ENCODE measurements at regions not wholly inside any gene's neighbourhood (a gene's known extent, or its start where the extent isn't known, plus 50 kb on each side); places are given as distances from the start of the nearest gene placed in this dataset.

GRCh38 chr12:19010726-19011125 lies 118.8 kb upstream of the PLEKHA5 start:
- TF ChIP-seq POLR2A (IDR thresholded peaks at IDR 0.05; ENCODE audit: control extremely low read depth in 1 of 2, low read depth in 2 of 2, low read length in 2 of 2) (no peak), YY1 (IDR thresholded peaks at IDR 0.05; ENCODE audit: low read depth, low read length) (no peak), CTCF (IDR thresholded peaks at IDR 0.05; ENCODE audit: control extremely low read depth in 1 of 3, insufficient read depth in 1 of 3, low read depth in 1 of 3, low read length in 3 of 3) (no peak), RAD21 (IDR thresholded peaks at IDR 0.05 in 1 of 2, conservative IDR thresholded peaks at IDR 0.05 in 1 of 2; ENCODE audit: low read depth in 2 of 2, low read length in 2 of 2) (0 out of 4 replicates have a peak, but pooled peaks of 1 of the 2 experiments have one; percentile 6), EZH2 (IDR thresholded peaks at IDR 0.05; ENCODE audit: low read depth, low read length, severe bottlenecking) (no peak), CREB1 (IDR thresholded peaks at IDR 0.05) (no peak), CHD2 (IDR thresholded peaks at IDR 0.05; ENCODE audit: low read length) (no peak), SUZ12 (IDR thresholded peaks at IDR 0.05; ENCODE audit: low read length) (no peak), KDM1A (IDR thresholded peaks at IDR 0.05; ENCODE audit: borderline replicate concordance, low read length) (no peak), CEBPB (IDR thresholded peaks at IDR 0.05; ENCODE audit: low read depth, low read length) (no peak)

Measured in H1 (cell line).